HEK293 (cell line): ENCODE measurements at regions not wholly inside any gene's neighbourhood (a gene's known extent, or its start where the extent isn't known, plus 50 kb on each side); places are given as distances from the start of the nearest gene placed in this dataset.

ENCODE experiments used
- CTCF ChIA-PET: fragments of 350-600 bp; formaldehyde crosslinking; extraction: SDS; loops from one replicate; lab custom pipeline; 2021; ENCODE audit warnings: antibody characterized with exemption; lab: Yijun Ruan, JAX
- POLR2A ChIA-PET: fragments of 300-600 bp; formaldehyde crosslinking; extraction: SDS; loops from one replicate; lab custom pipeline; 2020; ENCODE audit warnings: antibody characterized with exemption, inconsistent platforms; lab: Yijun Ruan, JAX
- H3K27ac ChIP-seq: fragments of 200-500 bp; sonication (Bioruptor generic); 2 replicates; pipeline ENCODE4 v1.5.1; 2014; ENCODE audit warnings: low read depth, low read length, control low read depth, inconsistent platforms; ENCODE audit errors: extremely low read depth
- H3K36me3 ChIP-seq, 2 experiments: fragments of 200-500 bp in 1 of 2; sonication (Bioruptor generic) in 1 of 2; 1 replicate in 1 of 2; 2 replicates in 1 of 2; pipeline ENCODE4 v1.5.1; 2014 to 2017; ENCODE audit warnings: inconsistent platforms in 2 of 2, low read length in 2 of 2; ENCODE audit not compliant: control insufficient read depth in 2 of 2, insufficient read depth in 1 of 2
- H3K4me1 ChIP-seq: fragments of 200-500 bp; sonication (Bioruptor generic); 2 replicates; pipeline ENCODE4 v1.5.1; 2014; ENCODE audit warnings: mild to moderate bottlenecking, low read length, inconsistent platforms; ENCODE audit not compliant: control insufficient read depth, insufficient read depth
- H3K4me3 ChIP-seq: 2 replicates; pipeline ENCODE4 v1.5.1; 2011; ENCODE audit warnings: low read depth, mild to moderate bottlenecking, control low read depth, low read length, moderate library complexity
- H3K9me3 ChIP-seq: fragments of 200-500 bp; sonication (Bioruptor generic); 2 replicates; pipeline ENCODE4 v1.5.1; 2014; ENCODE audit warnings: low read depth, low read length, inconsistent platforms; ENCODE audit not compliant: control insufficient read depth, insufficient read depth
- ZBTB17 ChIP-seq: fragments of 450-650 bp; formaldehyde crosslinking; IDR thresholded peaks from 2 replicates; pipeline ENCODE4 v1.5.1; 2016; ENCODE audit warnings: missing biosample characterization, missing genetic modification characterization
- ZBTB21 ChIP-seq: fragments of 450-650 bp; formaldehyde crosslinking; IDR thresholded peaks from 2 replicates; pipeline ENCODE4 v1.5.1; 2017; ENCODE audit warnings: missing biosample characterization, missing genetic modification characterization
- ZFHX2 ChIP-seq: fragments of 450-650 bp; formaldehyde crosslinking; conservative IDR thresholded peaks from 2 replicates; pipeline ENCODE4 v1.5.1; 2016; ENCODE audit warnings: missing biosample characterization, missing genetic modification characterization
- ZFP3 ChIP-seq: fragments of 450-650 bp; formaldehyde crosslinking; IDR thresholded peaks from 2 replicates; pipeline ENCODE4 v1.5.1; 2016; ENCODE audit warnings: low read depth, missing biosample characterization, missing genetic modification characterization
- ZNF140 ChIP-seq: fragments of 450-650 bp; formaldehyde crosslinking; IDR thresholded peaks from 2 replicates; pipeline ENCODE4 v1.5.1; 2016; ENCODE audit warnings: missing biosample characterization, missing genetic modification characterization
- ZNF302 ChIP-seq: fragments of 450-650 bp; formaldehyde crosslinking; IDR thresholded peaks from 2 replicates; pipeline ENCODE4 v1.5.1; 2016; ENCODE audit warnings: missing biosample characterization, missing genetic modification characterization, low read depth
- ZNF423 ChIP-seq: fragments of 450-650 bp; formaldehyde crosslinking; IDR thresholded peaks from 2 replicates; pipeline ENCODE4 v1.5.1; 2016; ENCODE audit warnings: missing biosample characterization, missing genetic modification characterization
- ZNF529 ChIP-seq: fragments of 450-650 bp; formaldehyde crosslinking; IDR thresholded peaks from 2 replicates; pipeline ENCODE4 v1.5.1; 2017; ENCODE audit warnings: missing genetic modification characterization, missing biosample characterization; ENCODE audit not compliant: insufficient replicate concordance
- ZNF629 ChIP-seq: fragments of 450-650 bp; formaldehyde crosslinking; IDR thresholded peaks from 2 replicates; pipeline ENCODE4 v1.5.1; 2017; ENCODE audit warnings: missing biosample characterization, missing genetic modification characterization
- ZNF677 ChIP-seq: fragments of 450-650 bp; IDR thresholded peaks from 2 replicates; pipeline ENCODE4 v1.5.0; 2018; ENCODE audit warnings: missing biosample characterization, mild to moderate bottlenecking, missing genetic modification characterization, moderate library complexity
- ZNF777 ChIP-seq: fragments of 450-650 bp; formaldehyde crosslinking; IDR thresholded peaks from 2 replicates; pipeline ENCODE4 v1.5.1; 2017; ENCODE audit warnings: missing biosample characterization, missing genetic modification characterization, borderline replicate concordance
- ZSCAN16 ChIP-seq: fragments of 450-650 bp; formaldehyde crosslinking; IDR thresholded peaks from 2 replicates; pipeline ENCODE4 v1.5.1; 2016; ENCODE audit warnings: missing biosample characterization, missing genetic modification characterization
- TF ChIP-seq, protein P1 (sequence below): fragments of 450-650 bp; formaldehyde crosslinking; IDR thresholded peaks from 2 replicates; pipeline ENCODE4 v1.5.1; 2016; ENCODE audit warnings: missing biosample characterization, missing genetic modification characterization, low read depth
- TF ChIP-seq, protein P2 (sequence below): fragments of 450-650 bp; formaldehyde crosslinking; IDR thresholded peaks from 2 replicates; pipeline ENCODE4 v1.5.1; 2016; ENCODE audit warnings: missing biosample characterization, missing genetic modification characterization
- TF ChIP-seq, protein P3 (sequence below): fragments of 450-650 bp; IDR thresholded peaks from 2 replicates; pipeline ENCODE4 v1.5.1; 2018; ENCODE audit warnings: missing biosample characterization, mild to moderate bottlenecking, missing genetic modification characterization
- TF ChIP-seq, protein P4 (sequence below): fragments of 450-650 bp; formaldehyde crosslinking; IDR thresholded peaks from 2 replicates; pipeline ENCODE4 v1.5.1; 2016; ENCODE audit warnings: missing biosample characterization, missing genetic modification characterization

DNA sequence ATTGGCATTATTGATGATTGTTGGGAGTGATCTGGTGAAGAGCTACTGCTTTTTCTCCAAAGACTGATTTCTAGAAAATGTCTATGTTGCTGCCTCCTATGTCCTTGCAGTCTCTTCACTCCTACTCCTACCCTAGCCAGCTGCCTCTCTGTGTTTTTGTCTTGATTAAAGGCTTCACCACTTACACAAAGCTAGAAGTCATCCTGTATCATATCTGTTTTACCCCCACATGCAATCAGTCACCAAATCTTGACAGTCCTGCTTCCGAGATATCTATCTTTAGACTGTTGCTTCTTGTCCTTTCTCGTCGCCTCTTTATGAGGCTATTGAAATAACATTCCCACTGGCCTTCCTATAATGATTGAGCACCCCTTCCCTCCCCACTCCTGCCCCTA lies 84.5 kb upstream of the ITGA4 start:
- POLR2A ChIA-PET = no interaction called here
- no peak overlapping the region for H3K27ac ChIP-seq
- no peaks in the 10 kb centered on the region for H3K4me1 ChIP-seq
- no peak overlapping the region for H3K4me3 ChIP-seq
- no peaks in the 10 kb centered on the region for H3K36me3 ChIP-seq
- TF ChIP-seq ZNF777 (tag by site-specific recombination) (no peak), ZNF629 (no peak), ZSCAN16 (tag by site-specific recombination) (no peak), ZNF423 (tag by site-specific recombination) (no peak)
- CTCF ChIA-PET = interaction anchor here (0.9 kb wide), 1 partner anchor 269 kb away, joined by 3 read pairs; no protein-coding TSS in a partner anchor
- H3K9me3 ChIP-seq = no peaks in the 10 kb centered on the region

DNA sequence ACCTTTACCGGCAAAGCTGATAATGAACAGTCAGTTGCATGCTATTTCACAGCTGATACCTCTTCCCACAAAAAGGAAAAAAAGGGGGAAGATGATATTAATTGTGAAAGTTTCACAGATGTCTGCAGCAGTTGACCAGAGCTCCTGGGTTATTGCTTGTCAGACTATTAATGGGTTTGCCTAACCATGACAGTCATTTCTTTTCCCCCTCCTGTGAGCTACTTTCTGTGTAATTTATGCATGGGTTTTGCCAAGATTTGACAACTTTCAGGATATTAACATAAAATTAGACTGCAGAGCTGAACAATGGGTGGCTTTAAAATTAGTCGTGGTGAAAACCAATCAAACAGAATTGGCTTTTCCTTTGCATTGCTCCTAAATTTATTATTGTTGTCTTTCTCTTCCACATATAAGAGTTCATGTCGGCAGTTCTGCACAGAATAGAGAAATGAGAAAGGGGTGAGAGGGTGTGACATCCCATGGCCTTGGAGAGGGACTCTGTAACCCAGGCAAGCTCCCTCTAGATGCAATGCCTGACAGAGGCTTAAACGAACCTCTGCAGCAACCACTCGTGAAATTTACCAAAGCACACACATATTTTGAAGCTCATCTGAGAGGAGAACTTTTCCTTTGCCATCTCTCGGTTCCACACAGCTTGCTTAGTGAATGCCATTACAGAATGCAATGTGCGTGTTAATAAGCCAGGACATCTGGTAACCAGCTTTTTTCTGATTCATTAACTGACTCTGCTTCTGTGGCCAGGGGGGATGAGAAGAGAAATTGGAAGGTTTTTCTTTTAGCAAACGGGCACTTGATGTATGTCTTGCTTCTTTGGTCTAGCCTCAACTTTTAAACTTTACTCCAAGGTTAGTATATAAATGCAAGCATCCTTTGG lies 82.2 kb upstream of the ITGA4 start:
- H3K4me3 ChIP-seq = no peak overlapping the region
- no peaks in the 10 kb centered on the region for H3K36me3 ChIP-seq
- ChIA-PET CTCF (no interaction called here), POLR2A (no interaction called here)
- H3K4me1 ChIP-seq = no peaks in the 10 kb centered on the region
- H3K9me3 ChIP-seq = no peaks in the 10 kb centered on the region
- no peak for TF ChIP-seq ZFP3 (tag by site-specific recombination)
- TF ChIP-seq, protein P1, sequence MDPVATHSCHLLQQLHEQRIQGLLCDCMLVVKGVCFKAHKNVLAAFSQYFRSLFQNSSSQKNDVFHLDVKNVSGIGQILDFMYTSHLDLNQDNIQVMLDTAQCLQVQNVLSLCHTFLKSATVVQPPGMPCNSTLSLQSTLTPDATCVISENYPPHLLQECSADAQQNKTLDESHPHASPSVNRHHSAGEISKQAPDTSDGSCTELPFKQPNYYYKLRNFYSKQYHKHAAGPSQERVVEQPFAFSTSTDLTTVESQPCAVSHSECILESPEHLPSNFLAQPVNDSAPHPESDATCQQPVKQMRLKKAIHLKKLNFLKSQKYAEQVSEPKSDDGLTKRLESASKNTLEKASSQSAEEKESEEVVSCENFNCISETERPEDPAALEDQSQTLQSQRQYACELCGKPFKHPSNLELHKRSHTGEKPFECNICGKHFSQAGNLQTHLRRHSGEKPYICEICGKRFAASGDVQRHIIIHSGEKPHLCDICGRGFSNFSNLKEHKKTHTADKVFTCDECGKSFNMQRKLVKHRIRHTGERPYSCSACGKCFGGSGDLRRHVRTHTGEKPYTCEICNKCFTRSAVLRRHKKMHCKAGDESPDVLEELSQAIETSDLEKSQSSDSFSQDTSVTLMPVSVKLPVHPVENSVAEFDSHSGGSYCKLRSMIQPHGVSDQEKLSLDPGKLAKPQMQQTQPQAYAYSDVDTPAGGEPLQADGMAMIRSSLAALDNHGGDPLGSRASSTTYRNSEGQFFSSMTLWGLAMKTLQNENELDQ (tag by site-specific recombination) = no peak
- no peak for TF ChIP-seq ZNF140 (tag by site-specific recombination)
- TF ChIP-seq ZBTB17 (tag by site-specific recombination) = no peak
- TF ChIP-seq ZFHX2 (tag by site-specific recombination) = no peak
- no peak for TF ChIP-seq ZNF677 (tag by site-specific recombination)
- TF ChIP-seq, protein P2, sequence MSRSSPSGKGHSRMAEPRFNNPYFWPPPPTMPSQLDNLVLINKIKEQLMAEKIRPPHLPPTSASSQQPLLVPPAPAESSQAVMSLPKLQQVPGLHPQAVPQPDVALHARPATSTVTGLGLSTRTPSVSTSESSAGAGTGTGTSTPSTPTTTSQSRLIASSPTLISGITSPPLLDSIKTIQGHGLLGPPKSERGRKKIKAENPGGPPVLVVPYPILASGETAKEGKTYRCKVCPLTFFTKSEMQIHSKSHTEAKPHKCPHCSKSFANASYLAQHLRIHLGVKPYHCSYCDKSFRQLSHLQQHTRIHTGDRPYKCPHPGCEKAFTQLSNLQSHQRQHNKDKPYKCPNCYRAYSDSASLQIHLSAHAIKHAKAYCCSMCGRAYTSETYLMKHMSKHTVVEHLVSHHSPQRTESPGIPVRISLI (tag by site-specific recombination) = no peak
- no peak for TF ChIP-seq ZNF423 (tag by site-specific recombination)
- no peak overlapping the region for H3K27ac ChIP-seq

DNA sequence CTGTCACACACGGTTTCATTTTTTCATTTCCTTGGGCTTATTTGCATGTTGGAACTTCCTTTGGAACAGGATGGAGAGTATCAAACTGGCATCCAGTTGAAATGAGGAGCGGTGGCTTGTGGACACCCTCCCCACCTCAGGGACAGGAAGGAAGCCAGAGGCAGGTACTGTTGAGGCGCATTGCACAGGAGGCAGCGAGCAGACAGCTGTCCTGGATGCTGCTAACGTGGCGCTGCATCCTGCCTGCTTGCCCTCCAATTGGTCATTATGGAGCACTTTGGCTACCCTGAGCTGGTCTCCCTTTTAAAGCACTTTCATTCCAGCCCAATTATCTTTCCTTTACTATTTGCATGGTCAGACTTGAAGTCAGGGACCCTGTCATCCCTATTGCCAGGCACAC lies 80.7 kb upstream of the ITGA4 start:
- H3K4me3 ChIP-seq = no peak overlapping the region
- CTCF ChIA-PET = no interaction called here
- no peaks in the 10 kb centered on the region for H3K4me1 ChIP-seq
- TF ChIP-seq ZNF529 (tag by site-specific recombination) (no peak), ZNF302 (tag by site-specific recombination) (no peak), ZBTB21 (tag by site-specific recombination) (no peak)
- TF ChIP-seq, protein P3, sequence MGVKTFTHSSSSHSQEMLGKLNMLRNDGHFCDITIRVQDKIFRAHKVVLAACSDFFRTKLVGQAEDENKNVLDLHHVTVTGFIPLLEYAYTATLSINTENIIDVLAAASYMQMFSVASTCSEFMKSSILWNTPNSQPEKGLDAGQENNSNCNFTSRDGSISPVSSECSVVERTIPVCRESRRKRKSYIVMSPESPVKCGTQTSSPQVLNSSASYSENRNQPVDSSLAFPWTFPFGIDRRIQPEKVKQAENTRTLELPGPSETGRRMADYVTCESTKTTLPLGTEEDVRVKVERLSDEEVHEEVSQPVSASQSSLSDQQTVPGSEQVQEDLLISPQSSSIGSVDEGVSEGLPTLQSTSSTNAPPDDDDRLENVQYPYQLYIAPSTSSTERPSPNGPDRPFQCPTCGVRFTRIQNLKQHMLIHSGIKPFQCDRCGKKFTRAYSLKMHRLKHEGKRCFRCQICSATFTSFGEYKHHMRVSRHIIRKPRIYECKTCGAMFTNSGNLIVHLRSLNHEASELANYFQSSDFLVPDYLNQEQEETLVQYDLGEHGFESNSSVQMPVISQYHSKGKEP (tag by site-specific recombination) = no peak
- TF ChIP-seq, protein P4, sequence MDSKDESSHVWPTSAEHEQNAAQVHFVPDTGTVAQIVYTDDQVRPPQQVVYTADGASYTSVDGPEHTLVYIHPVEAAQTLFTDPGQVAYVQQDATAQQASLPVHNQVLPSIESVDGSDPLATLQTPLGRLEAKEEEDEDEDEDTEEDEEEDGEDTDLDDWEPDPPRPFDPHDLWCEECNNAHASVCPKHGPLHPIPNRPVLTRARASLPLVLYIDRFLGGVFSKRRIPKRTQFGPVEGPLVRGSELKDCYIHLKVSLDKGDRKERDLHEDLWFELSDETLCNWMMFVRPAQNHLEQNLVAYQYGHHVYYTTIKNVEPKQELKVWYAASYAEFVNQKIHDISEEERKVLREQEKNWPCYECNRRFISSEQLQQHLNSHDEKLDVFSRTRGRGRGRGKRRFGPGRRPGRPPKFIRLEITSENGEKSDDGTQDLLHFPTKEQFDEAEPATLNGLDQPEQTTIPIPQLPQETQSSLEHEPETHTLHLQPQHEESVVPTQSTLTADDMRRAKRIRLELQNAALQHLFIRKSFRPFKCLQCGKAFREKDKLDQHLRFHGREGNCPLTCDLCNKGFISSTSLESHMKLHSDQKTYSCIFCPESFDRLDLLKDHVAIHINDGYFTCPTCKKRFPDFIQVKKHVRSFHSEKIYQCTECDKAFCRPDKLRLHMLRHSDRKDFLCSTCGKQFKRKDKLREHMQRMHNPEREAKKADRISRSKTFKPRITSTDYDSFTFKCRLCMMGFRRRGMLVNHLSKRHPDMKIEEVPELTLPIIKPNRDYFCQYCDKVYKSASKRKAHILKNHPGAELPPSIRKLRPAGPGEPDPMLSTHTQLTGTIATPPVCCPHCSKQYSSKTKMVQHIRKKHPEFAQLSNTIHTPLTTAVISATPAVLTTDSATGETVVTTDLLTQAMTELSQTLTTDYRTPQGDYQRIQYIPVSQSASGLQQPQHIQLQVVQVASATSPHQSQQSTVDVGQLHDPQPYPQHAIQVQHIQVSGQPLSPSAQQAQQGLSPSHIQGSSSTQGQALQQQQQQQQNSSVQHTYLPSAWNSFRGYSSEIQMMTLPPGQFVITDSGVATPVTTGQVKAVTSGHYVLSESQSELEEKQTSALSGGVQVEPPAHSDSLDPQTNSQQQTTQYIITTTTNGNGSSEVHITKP = no peak
- no peaks in the 10 kb centered on the region for H3K9me3 ChIP-seq
- no peak overlapping the region for H3K27ac ChIP-seq
- POLR2A ChIA-PET = no interaction called here
- no peaks in the 10 kb centered on the region for H3K36me3 ChIP-seq
